ENCODE measurements at regions not wholly inside any gene's neighbourhood (a gene's known extent, or its start where the extent isn't known, plus 50 kb on each side); places are given as distances from the start of the nearest gene placed in this dataset.

DNA sequence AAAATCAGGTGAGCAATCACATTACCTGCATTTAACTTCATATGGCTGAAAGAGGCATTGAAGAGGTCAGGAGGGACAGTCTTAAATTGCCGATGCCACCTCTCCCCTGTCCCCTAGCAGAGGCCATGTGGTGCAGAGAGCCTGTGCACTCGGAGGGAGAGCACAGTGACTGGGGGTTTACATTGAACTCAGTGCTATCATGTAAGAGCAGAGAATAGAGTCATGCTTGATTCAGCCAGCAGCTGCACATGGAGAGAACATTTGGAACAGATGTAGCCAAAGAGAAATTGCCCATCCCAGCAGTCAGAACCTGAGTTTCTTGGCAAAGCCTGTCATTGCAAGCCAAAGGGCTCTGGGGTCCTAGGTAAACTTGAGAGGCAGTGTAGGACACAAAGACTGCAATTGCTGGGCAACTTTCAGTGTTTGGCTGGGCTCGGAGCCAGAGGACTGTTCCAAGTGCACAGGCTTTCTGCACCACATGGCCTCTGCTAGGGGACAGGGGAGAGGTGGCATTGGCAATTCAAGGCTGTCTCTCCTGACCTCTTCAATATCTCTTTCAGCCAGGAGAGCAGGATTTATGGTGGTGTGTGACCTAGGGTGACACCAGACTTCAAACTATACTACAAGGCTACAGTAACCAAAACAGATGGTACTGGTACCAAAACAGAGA, 267.1 kb downstream of the REEP3 start:
- H3K9ac ChIP-seq (ENCODE audit: insufficient read length, low read depth) = no peak overlapping the region
- H3K9me3 ChIP-seq (ENCODE audit: insufficient read depth, low read length) = no peaks in the 10 kb centered on the region
- no peak for DNase-seq (ENCODE audit: low read depth, low spot score)
- no peaks in the 10 kb centered on the region for H3K27me3 ChIP-seq (ENCODE audit: insufficient read depth, insufficient read length)
- no peaks in the 10 kb centered on the region for H3K36me3 ChIP-seq (ENCODE audit: insufficient read depth, insufficient read length, low read length)
- TF ChIP-seq YY1 (IDR thresholded peaks at IDR 0.05; ENCODE audit: insufficient read depth, insufficient read length) = no peak
- TF ChIP-seq ZNF274 (IDR thresholded peaks at IDR 0.05; ENCODE audit: low read depth, low read length) = no peak
- TF ChIP-seq SUZ12 (IDR thresholded peaks at IDR 0.05; ENCODE audit: extremely low read depth, insufficient read depth, insufficient read length) = no peak
- H3K4me3 ChIP-seq (ENCODE audit: insufficient read length, low read depth) = no peak overlapping the region
- H3K4me1 ChIP-seq (ENCODE audit: insufficient read depth, insufficient read length) = no peaks in the 10 kb centered on the region

DNA sequence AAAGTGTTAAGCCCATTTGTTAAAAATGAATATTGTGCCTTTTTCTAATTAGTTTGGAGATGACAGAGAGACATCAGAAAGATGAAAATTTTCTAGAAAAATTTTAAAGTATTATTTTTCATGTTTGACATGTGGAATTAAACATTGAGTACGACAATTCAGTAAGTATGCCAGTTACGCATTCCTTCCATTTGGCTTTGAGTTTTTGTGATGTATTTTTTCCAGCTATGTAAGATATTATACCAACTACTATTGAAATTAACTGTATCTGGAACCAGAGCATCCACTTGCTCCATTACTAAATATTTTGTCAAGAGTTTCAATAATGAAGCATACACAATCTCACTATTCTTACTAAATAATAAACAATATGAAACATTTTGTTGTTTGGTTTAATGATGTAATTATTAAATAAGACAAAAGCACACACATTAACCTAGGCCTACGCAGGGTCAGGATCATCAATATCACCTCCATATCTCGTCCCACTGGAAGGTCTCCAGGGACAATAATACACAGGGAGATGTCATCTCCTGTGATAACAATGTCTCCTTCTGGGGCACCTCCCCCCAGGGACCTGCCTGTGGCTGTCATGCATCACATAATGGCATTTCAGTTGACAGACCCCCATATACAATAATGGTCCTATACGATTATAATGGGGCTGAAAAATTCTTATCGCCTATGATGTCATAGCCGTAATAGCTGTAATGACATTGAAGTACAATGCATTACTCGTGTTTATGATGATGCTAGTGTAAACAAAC, 274.1 kb downstream of the REEP3 start:
- Histone ChIP-seq H3K4me3 (ENCODE audit: insufficient read length, low read depth) (no peak overlapping the region), H3K4me1 (ENCODE audit: insufficient read depth, insufficient read length) (no peaks in the 10 kb centered on the region), H3K27me3 (ENCODE audit: insufficient read depth, insufficient read length) (no peaks in the 10 kb centered on the region), H3K9ac (ENCODE audit: insufficient read length, low read depth) (no peak overlapping the region), H3K9me3 (ENCODE audit: insufficient read depth, low read length) (no peaks in the 10 kb centered on the region), H3K36me3 (ENCODE audit: insufficient read depth, insufficient read length, low read length) (no peaks in the 10 kb centered on the region)
- no peak for DNase-seq (ENCODE audit: low read depth, low spot score)
- no peak for TF ChIP-seq YY1 (IDR thresholded peaks at IDR 0.05; ENCODE audit: insufficient read depth, insufficient read length)
- TF ChIP-seq SUZ12 (IDR thresholded peaks at IDR 0.05; ENCODE audit: extremely low read depth, insufficient read depth, insufficient read length) = no peak
- no peak for TF ChIP-seq ZNF274 (IDR thresholded peaks at IDR 0.05; ENCODE audit: low read depth, low read length)

DNA sequence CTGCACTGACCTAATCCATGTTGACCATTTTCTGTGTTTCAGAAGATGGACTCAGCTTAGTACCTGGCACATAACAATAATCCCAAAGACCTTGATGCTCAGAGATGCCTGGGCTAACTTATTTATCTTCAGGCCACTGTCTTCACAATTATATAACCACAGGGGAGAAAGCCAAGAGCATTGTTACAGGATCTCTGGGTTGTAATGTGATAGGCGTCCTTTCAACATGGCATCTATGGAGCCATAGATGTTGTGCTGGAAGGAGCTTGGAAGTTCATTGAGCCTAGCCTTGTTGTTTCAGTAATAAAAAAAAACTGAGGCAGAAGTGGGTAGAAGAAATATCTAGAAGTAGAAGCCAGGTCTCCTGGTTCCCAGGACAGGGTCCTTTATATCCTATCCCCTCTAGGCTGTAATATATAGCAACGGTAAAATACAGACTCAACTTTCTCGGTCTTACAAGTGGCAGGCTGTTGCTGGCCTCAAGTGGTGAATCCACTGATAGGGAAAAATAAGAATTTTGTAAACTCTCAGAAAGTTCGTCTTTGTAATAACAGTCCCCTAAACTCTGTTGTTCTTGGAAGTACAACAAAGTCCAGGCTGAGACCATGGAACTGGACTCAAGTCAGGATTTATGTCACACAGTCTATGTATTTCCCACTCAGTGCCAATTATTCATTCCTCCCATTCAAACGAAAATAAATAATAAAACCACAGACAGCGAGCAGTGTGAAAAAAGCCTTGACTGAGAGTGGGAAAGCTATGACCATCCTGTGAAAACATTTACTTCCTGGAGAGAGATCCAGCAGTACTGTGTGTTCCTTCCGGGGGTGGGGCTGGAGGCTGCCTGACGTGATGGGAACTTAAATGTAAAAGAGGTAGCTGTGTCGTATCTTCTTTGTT, 277.6 kb downstream of the REEP3 start:
- H3K27me3 ChIP-seq (ENCODE audit: insufficient read depth, insufficient read length) = no peaks in the 10 kb centered on the region
- no peaks in the 10 kb centered on the region for H3K9me3 ChIP-seq (ENCODE audit: insufficient read depth, low read length)
- TF ChIP-seq SUZ12 (IDR thresholded peaks at IDR 0.05; ENCODE audit: extremely low read depth, insufficient read depth, insufficient read length) = no peak
- no peak for TF ChIP-seq ZNF274 (IDR thresholded peaks at IDR 0.05; ENCODE audit: low read depth, low read length)
- TF ChIP-seq YY1 (IDR thresholded peaks at IDR 0.05; ENCODE audit: insufficient read depth, insufficient read length) = no peak
- H3K4me3 ChIP-seq (ENCODE audit: insufficient read length, low read depth) = no peak overlapping the region
- DNase-seq (ENCODE audit: low read depth, low spot score) = no peak
- H3K36me3 ChIP-seq (ENCODE audit: insufficient read depth, insufficient read length, low read length) = no peaks in the 10 kb centered on the region
- H3K4me1 ChIP-seq (ENCODE audit: insufficient read depth, insufficient read length) = no peaks in the 10 kb centered on the region
- no peak overlapping the region for H3K9ac ChIP-seq (ENCODE audit: insufficient read length, low read depth)

DNA sequence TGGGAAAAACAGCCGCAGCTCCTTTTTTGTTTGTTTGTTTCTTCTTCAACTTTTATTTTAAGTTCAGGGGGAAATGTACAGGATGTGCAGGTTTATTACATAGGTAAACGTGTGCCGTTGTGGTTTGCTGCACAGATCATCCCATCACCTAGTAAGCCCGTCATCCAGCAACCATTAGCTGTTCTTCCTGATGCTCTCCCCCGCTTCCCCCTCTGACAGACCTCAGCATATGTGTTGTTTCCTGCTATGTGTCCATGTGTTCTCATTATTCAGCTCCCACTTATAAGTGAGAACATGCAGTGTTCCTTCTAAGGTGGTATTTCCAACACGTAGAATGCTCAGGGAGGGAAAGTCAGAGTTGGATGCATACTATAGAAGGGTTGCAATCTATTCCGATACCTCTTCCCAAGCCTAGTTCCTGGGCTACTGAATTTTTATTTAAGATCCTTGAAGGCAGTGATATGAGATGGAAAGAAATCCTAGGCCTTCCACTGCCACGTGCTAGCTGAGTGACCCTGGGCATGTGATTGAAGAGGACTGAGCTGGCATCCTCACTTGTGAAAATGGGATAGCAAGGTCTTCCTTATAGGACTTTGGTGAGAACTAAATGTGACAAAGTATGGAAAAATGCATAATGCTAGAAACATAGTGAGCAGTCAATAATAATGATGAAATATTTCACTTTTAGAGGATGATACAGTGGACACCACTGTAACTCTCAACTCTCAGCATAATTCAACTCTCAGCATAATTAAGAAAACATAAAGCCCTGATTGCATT, 278.5 kb downstream of the REEP3 start:
- Histone ChIP-seq H3K9me3 (ENCODE audit: insufficient read depth, low read length) (no peaks in the 10 kb centered on the region), H3K4me1 (ENCODE audit: insufficient read depth, insufficient read length) (no peaks in the 10 kb centered on the region), H3K4me3 (ENCODE audit: insufficient read length, low read depth) (no peak overlapping the region), H3K9ac (ENCODE audit: insufficient read length, low read depth) (no peak overlapping the region), H3K27me3 (ENCODE audit: insufficient read depth, insufficient read length) (no peaks in the 10 kb centered on the region), H3K36me3 (ENCODE audit: insufficient read depth, insufficient read length, low read length) (no peaks in the 10 kb centered on the region)
- DNase-seq (ENCODE audit: low read depth, low spot score) = no peak
- TF ChIP-seq ZNF274 (IDR thresholded peaks at IDR 0.05; ENCODE audit: low read depth, low read length) (no peak), YY1 (IDR thresholded peaks at IDR 0.05; ENCODE audit: insufficient read depth, insufficient read length) (no peak), SUZ12 (IDR thresholded peaks at IDR 0.05; ENCODE audit: extremely low read depth, insufficient read depth, insufficient read length) (no peak)

DNA sequence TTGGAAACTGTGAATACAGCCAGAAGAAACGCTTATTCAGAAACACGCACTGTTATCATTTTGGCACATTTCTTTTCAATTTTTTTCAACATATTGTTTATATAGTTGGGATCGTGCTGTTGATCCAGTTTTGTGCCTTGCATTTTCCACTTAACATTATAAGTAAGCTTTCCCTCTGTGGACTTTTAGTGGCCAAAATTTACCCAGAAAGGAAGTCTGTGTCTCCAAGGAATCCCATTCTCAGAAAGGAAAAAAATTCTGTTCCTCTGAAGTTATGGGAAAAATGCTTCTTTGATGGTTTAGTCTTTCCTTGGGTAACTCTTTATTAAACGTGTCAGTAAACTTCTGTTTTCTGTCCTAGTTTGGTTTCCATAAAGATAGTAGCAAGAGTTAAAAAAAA, 280.0 kb downstream of the REEP3 start:
- H3K4me1 ChIP-seq (ENCODE audit: insufficient read depth, insufficient read length) = no peaks in the 10 kb centered on the region
- H3K9me3 ChIP-seq (ENCODE audit: insufficient read depth, low read length) = no peaks in the 10 kb centered on the region
- TF ChIP-seq SUZ12 (IDR thresholded peaks at IDR 0.05; ENCODE audit: extremely low read depth, insufficient read depth, insufficient read length) (no peak), ZNF274 (IDR thresholded peaks at IDR 0.05; ENCODE audit: low read depth, low read length) (no peak), YY1 (IDR thresholded peaks at IDR 0.05; ENCODE audit: insufficient read depth, insufficient read length) (no peak)
- H3K4me3 ChIP-seq (ENCODE audit: insufficient read length, low read depth) = no peak overlapping the region
- no peak overlapping the region for H3K9ac ChIP-seq (ENCODE audit: insufficient read length, low read depth)
- no peaks in the 10 kb centered on the region for H3K36me3 ChIP-seq (ENCODE audit: insufficient read depth, insufficient read length, low read length)
- H3K27me3 ChIP-seq (ENCODE audit: insufficient read depth, insufficient read length) = no peaks in the 10 kb centered on the region
- no peak for DNase-seq (ENCODE audit: low read depth, low spot score)

DNA sequence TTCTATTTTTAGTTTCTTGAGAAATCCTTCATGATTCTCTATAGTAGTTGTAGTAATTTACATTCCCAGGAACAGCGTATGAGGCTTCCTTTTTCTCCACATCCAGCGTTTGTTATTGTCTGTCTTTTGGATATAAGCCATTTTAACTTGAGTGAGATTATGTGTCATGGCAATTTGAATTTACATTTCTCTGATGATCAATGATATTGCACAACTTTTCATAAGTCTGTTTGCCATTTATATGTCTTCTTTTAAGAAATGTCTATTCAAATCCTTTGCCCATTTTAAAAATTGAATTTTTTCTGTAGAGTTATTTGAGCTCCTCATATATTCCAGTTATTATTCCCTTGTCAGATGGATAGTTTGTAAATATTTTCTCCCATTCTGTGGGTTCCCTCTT, 285.1 kb downstream of the REEP3 start:
- no peak for DNase-seq (ENCODE audit: low read depth, low spot score)
- no peak overlapping the region for H3K4me3 ChIP-seq (ENCODE audit: insufficient read length, low read depth)
- no peaks in the 10 kb centered on the region for H3K9me3 ChIP-seq (ENCODE audit: insufficient read depth, low read length)
- no peak for TF ChIP-seq YY1 (IDR thresholded peaks at IDR 0.05; ENCODE audit: insufficient read depth, insufficient read length)
- H3K27me3 ChIP-seq (ENCODE audit: insufficient read depth, insufficient read length) = no peaks in the 10 kb centered on the region
- no peaks in the 10 kb centered on the region for H3K36me3 ChIP-seq (ENCODE audit: insufficient read depth, insufficient read length, low read length)
- no peak overlapping the region for H3K9ac ChIP-seq (ENCODE audit: insufficient read length, low read depth)
- H3K4me1 ChIP-seq (ENCODE audit: insufficient read depth, insufficient read length) = no peaks in the 10 kb centered on the region

All from NT2/D1 (cell line).